ENCODE measurements at regions not wholly inside any gene's neighbourhood (a gene's known extent, or its start where the extent isn't known, plus 50 kb on each side); places are given as distances from the start of the nearest gene placed in this dataset.

DNA sequence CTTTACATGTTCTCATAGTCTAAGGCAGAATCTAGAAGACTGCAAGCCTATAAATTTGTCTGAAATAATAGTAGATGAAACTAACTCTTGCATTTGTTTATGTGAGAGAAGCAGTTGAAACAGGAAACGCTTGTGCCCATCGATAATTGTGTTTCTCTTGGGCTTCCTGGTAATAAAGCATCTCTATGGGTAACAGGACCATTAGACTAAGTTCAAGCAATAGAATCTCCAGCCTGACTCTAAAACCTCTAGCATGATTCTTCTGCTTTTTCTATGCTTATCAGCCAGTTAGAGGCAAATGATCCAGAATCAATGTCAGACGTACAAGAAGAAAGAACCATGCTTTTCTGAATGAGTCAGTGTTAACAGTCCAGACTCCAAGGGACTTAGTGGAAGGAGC, 1734.4 kb downstream of the LRRC4C start:
- TF ChIP-seq, protein P1, sequence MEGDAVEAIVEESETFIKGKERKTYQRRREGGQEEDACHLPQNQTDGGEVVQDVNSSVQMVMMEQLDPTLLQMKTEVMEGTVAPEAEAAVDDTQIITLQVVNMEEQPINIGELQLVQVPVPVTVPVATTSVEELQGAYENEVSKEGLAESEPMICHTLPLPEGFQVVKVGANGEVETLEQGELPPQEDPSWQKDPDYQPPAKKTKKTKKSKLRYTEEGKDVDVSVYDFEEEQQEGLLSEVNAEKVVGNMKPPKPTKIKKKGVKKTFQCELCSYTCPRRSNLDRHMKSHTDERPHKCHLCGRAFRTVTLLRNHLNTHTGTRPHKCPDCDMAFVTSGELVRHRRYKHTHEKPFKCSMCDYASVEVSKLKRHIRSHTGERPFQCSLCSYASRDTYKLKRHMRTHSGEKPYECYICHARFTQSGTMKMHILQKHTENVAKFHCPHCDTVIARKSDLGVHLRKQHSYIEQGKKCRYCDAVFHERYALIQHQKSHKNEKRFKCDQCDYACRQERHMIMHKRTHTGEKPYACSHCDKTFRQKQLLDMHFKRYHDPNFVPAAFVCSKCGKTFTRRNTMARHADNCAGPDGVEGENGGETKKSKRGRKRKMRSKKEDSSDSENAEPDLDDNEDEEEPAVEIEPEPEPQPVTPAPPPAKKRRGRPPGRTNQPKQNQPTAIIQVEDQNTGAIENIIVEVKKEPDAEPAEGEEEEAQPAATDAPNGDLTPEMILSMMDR (IDR thresholded peaks at IDR 0.05), result no peak
- TF ChIP-seq ZFX (IDR thresholded peaks at IDR 0.05; ENCODE audit: borderline replicate concordance), result no peak

Data from 22Rv1 (cell line).